ENCODE measurements at regions not wholly inside any gene's neighbourhood (a gene's known extent, or its start where the extent isn't known, plus 50 kb on each side); places are given as distances from the start of the nearest gene placed in this dataset.

DNA sequence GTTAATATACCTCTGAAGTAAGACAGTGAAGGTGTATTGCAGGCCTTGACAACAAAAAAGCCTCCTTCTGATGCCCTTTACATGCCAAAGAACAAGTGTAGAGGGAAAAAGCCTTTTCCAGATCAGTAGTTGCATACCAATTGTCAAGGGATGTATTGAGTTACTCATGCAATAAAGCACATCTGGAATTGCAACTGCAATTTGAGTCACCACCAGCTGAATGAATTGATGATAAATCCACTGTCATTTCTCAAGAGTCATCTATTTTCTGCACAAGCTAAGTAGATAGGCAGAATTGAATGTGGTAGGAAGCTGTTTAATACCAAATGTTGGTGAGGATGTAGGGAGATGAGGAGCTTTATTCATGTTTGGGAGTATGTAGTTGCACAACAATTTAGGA lies 325.9 kb upstream of the SMIM30 start:
- TF ChIP-seq CTCF (IDR thresholded peaks at IDR 0.05; ENCODE audit: borderline replicate concordance, extremely low read depth, low read length, poor library complexity, severe bottlenecking) (no peak), EZH2 (IDR thresholded peaks at IDR 0.05; ENCODE audit: borderline replicate concordance, low read depth, low read length, severe bottlenecking) (no peak)

Measured in DND-41 (cell line).